ENCODE measurements at regions not wholly inside any gene's neighbourhood (a gene's known extent, or its start where the extent isn't known, plus 50 kb on each side); places are given as distances from the start of the nearest gene placed in this dataset.

- DNase-seq, result no peak
- no peaks in the 10 kb centered on the region for H4K20me1 ChIP-seq (ENCODE audit: insufficient read depth, low read length)
- Mint-ChIP-seq H3K4me3 (no peak overlapping the region), H3K36me3 (no peaks in the 10 kb centered on the region), H3K4me1 (no peaks in the 10 kb centered on the region), H3K9me3 (peaks cover 0 to 2% (median 0%) of the 10 kb centered on the region in 7 donors), H3K27me3 (ENCODE audit: low read depth in 3 of 3) (peaks cover 0 to 9% (median 0%) of the 10 kb centered on the region in 3 donors), H3K27ac (no peak overlapping the region)
- WGBS (ENCODE audit: insufficient coverage), result 85% methylated on average over 2 of the region's 4 CpGs
- no peak overlapping the region for H3K4me2 ChIP-seq (replicated peaks; ENCODE audit: extremely low read depth, low read length, poor library complexity, severe bottlenecking)
- H3K79me2 ChIP-seq (ENCODE audit: insufficient read depth, low read length), result no peaks in the 10 kb centered on the region
- no peaks in the 10 kb centered on the region for H3K9me3 ChIP-seq (replicated peaks in 1 of 2; ENCODE audit: control insufficient read depth in 1 of 2, insufficient read depth in 1 of 2, low read length in 2 of 2)
- H3K4me3 ChIP-seq (replicated peaks in 1 of 3; ENCODE audit: low read depth in 2 of 3, low read length in 3 of 3), result no peak overlapping the region
- intact Hi-C loops (cut with micrococcal nuclease), result no loop called here
- TF ChIP-seq CTCF (IDR thresholded peaks at IDR 0.05), result no peak
- H3K36me3 ChIP-seq (replicated peaks in 1 of 2; ENCODE audit: control insufficient read depth in 1 of 2, insufficient read depth in 2 of 2, low read length in 2 of 2), result no peaks in the 10 kb centered on the region
- no peak overlapping the region for H3K27ac ChIP-seq (ENCODE audit: low read depth in 1 of 2, low read length in 2 of 2)
- H3K27me3 ChIP-seq (ENCODE audit: control insufficient read depth in 2 of 2, insufficient read depth in 2 of 2, low read length in 2 of 2), result no peaks in the 10 kb centered on the region
- no peak overlapping the region for H3K9ac ChIP-seq (ENCODE audit: insufficient read depth, low read length, poor library complexity, severe bottlenecking)
- H2AFZ ChIP-seq (ENCODE audit: insufficient read depth, low read depth, low read length, poor library complexity, severe bottlenecking), result no peak overlapping the region
- H3K4me1 ChIP-seq (ENCODE audit: control insufficient read depth in 1 of 2, insufficient read depth in 2 of 2, low read length in 2 of 2), result no peaks in the 10 kb centered on the region
These were observed 319.5 kb downstream of the FOXA2 start for GRCh38 chr20:22264917-22265316.

GRCh38 chr20:22260506-22260905 lies 323.9 kb downstream of the FOXA2 start:
- intact Hi-C loops (cut with micrococcal nuclease), result no loop called here
- Mint-ChIP-seq H3K4me1 (no peaks in the 10 kb centered on the region), H3K9me3 (peaks cover 0 to 2% (median 0%) of the 10 kb centered on the region in 7 donors), H3K4me3 (no peak overlapping the region), H3K27ac (no peak overlapping the region), H3K36me3 (no peaks in the 10 kb centered on the region), H3K27me3 (ENCODE audit: low read depth in 3 of 3) (peaks cover 0 to 5% (median 4%) of the 10 kb centered on the region in 3 donors)
- H3K36me3 ChIP-seq (replicated peaks in 1 of 2; ENCODE audit: control insufficient read depth in 1 of 2, insufficient read depth in 2 of 2, low read length in 2 of 2), result no peaks in the 10 kb centered on the region
- no peaks in the 10 kb centered on the region for H3K79me2 ChIP-seq (ENCODE audit: insufficient read depth, low read length)
- DNase-seq, result no peak
- H3K27ac ChIP-seq (ENCODE audit: low read depth in 1 of 2, low read length in 2 of 2), result no peak overlapping the region
- no peak for TF ChIP-seq CTCF (IDR thresholded peaks at IDR 0.05)
- no peak overlapping the region for H3K4me2 ChIP-seq (replicated peaks; ENCODE audit: extremely low read depth, low read length, poor library complexity, severe bottlenecking)
- no peaks in the 10 kb centered on the region for H3K9me3 ChIP-seq (replicated peaks in 1 of 2; ENCODE audit: control insufficient read depth in 1 of 2, insufficient read depth in 1 of 2, low read length in 2 of 2)
- no peak overlapping the region for H3K9ac ChIP-seq (ENCODE audit: insufficient read depth, low read length, poor library complexity, severe bottlenecking)
- no peak overlapping the region for H2AFZ ChIP-seq (ENCODE audit: insufficient read depth, low read depth, low read length, poor library complexity, severe bottlenecking)
- H4K20me1 ChIP-seq (ENCODE audit: insufficient read depth, low read length), result no peaks in the 10 kb centered on the region
- 100% methylated on average over 1 of the region's 1 CpG for WGBS (ENCODE audit: insufficient coverage)
- H3K4me1 ChIP-seq (ENCODE audit: control insufficient read depth in 1 of 2, insufficient read depth in 2 of 2, low read length in 2 of 2), result no peaks in the 10 kb centered on the region
- no peak overlapping the region for H3K4me3 ChIP-seq (replicated peaks in 1 of 3; ENCODE audit: low read depth in 2 of 3, low read length in 3 of 3)
- no peaks in the 10 kb centered on the region for H3K27me3 ChIP-seq (ENCODE audit: control insufficient read depth in 2 of 2, insufficient read depth in 2 of 2, low read length in 2 of 2)

Measured in CD14-positive monocyte (primary cell).